Lung (tissue), 11 donors: ENCODE measurements at regions not wholly inside any gene's neighbourhood (a gene's known extent, or its start where the extent isn't known, plus 50 kb on each side); places are given as distances from the start of the nearest gene placed in this dataset.
"Not testable (repeated sequence)": the region's sequence is repeated elsewhere in the genome, so short reads cannot be mapped to it uniquely, and the experiment has no call there.

Source experiments
- ATAC-seq: fragments of 200-7000 bp; cut with Tn5 transposase; one replicate; pipeline ENCODE4 v1.9.1; 2020; ENCODE audit warnings: moderate number of reproducible peaks; ENCODE audit not compliant: insufficient read depth, low FRiP score
- DNase-seq, 3 donors: peaks; one replicate each; pipeline ENCODE4 v3.0.0-alpha.2; 2013 to 2017
- H3K27ac ChIP-seq, 2 donors: one replicate each; pipeline ENCODE4 v1.5.1; 2013; ENCODE audit warnings: mild to moderate bottlenecking in 2 of 2, moderate library complexity in 2 of 2, control low read depth in 1 of 2, inconsistent platforms in 1 of 2, low read depth in 1 of 2, low read length in 1 of 2
- H3K27me3 ChIP-seq, 3 donors: one replicate each; pipeline ENCODE4 v1.5.1; 2013; ENCODE audit warnings: low read length in 2 of 3; ENCODE audit not compliant: control insufficient read depth in 3 of 3, insufficient read depth in 3 of 3
- H3K36me3 ChIP-seq, 4 donors: one replicate each; pipeline ENCODE4 v1.5.1; 2013; ENCODE audit warnings: low read length in 4 of 4, mild to moderate bottlenecking in 1 of 4, moderate library complexity in 1 of 4; ENCODE audit not compliant: control insufficient read depth in 4 of 4, insufficient read depth in 4 of 4
- H3K4me1 ChIP-seq, 5 donors: one replicate each; pipeline ENCODE4 v1.5.1; 2013; ENCODE audit warnings: low read length in 5 of 5, mild to moderate bottlenecking in 2 of 5, moderate library complexity in 1 of 5; ENCODE audit not compliant: control insufficient read depth in 5 of 5, insufficient read depth in 5 of 5
- H3K4me3 ChIP-seq: one replicate; pipeline ENCODE4 v1.5.1; 2013; ENCODE audit warnings: mild to moderate bottlenecking, control low read depth, moderate library complexity
- H3K9ac ChIP-seq, 2 donors: one replicate each; pipeline ENCODE4 v1.5.1; 2013; ENCODE audit warnings: low read length in 2 of 2, control low read depth in 1 of 2; ENCODE audit not compliant: insufficient read depth in 1 of 2
- H3K9me3 ChIP-seq, 4 donors: one replicate each; pipeline ENCODE4 v1.5.1; 2013; ENCODE audit warnings: low read length in 3 of 4, mild to moderate bottlenecking in 1 of 4, moderate library complexity in 1 of 4; ENCODE audit not compliant: control insufficient read depth in 4 of 4, insufficient read depth in 3 of 4
- CTCF ChIP-seq: IDR thresholded peaks from 2 replicates; pipeline ENCODE4 v1.5.1; 2012; ENCODE audit warnings: mild to moderate bottlenecking; ENCODE audit errors: control extremely low read depth, extremely low read depth
- WGBS, 2 donors: extraction: QIAGEN DNeasy Blood & Tissue Kit; methylation state at CpG; one replicate each; pipeline ENCODE4 v1.1.7; 2013; 5-methylcytosine and 5-hydroxymethylcytosine counted together
- donor health status: control.
- donor health status: control.
- donor health status: Bipolar disorder and iron deficiency.
- donor health status: healthy.
- donor health status: DM: yes; HTN: yes; CAD: no.

- Histone ChIP-seq H3K36me3 (no peaks in the 10 kb centered on the region), H3K9ac (no peak overlapping the region), H3K4me1 (no peaks in the 10 kb centered on the region), H3K4me3 (no peak overlapping the region), H3K27me3 (no peaks in the 10 kb centered on the region), H3K27ac (no peak overlapping the region), H3K9me3 (no peaks in the 10 kb centered on the region)
- ATAC-seq = no peak
- TF ChIP-seq CTCF = no peak
- 83 to 85% methylated on average over 3 of the region's 3 CpGs for WGBS, 2 donors
- no peak for DNase-seq
Observed at GRCh38 chr9:22650145-22650544, 203.5 kb downstream of the DMRTA1 start.

- Histone ChIP-seq H3K36me3 (no peaks in the 10 kb centered on the region), H3K27me3 (no peaks in the 10 kb centered on the region), H3K4me1 (no peaks in the 10 kb centered on the region), H3K27ac (no peak overlapping the region), H3K4me3 (no peak overlapping the region), H3K9me3 (no peaks in the 10 kb centered on the region), H3K9ac (no peak overlapping the region)
- ATAC-seq (no peak), DNase-seq (no peak)
- no peak for TF ChIP-seq CTCF
Observed at GRCh38 chr9:22650946-22651345, 204.3 kb downstream of the DMRTA1 start.

GRCh38 chr9:22654833-22655232 is 208.2 kb downstream of the DMRTA1 start:
- no peak for TF ChIP-seq CTCF
- H3K27me3 ChIP-seq = no peaks in the 10 kb centered on the region

DNA sequence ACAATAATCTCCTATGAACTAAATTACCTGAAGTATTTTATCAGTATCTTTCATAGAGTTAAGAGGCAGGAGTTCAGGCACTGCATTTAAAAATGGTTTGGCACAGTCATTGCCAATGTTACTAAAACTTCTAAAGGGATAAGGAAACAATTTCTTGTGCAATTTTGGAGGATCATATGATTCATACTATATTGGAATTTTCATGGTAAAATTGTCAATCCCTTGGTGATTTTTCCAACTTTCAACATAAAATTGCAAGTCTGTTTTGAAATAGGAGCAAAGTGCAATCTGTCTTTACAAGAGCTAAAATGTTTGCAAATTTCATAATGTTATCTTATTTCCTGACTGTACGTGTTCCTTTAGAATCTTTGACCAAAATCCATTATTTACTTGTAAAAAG is 211.1 kb downstream of the DMRTA1 start:
- H3K4me1 ChIP-seq = no peaks in the 10 kb centered on the region
- ATAC-seq (no peak), DNase-seq (no peak)
- 54 to 74% methylated on average over 1 of the region's 1 CpG for WGBS, 2 donors
- H3K27me3 ChIP-seq = no peaks in the 10 kb centered on the region
- TF ChIP-seq CTCF = no peak
- no peak overlapping the region for H3K9ac ChIP-seq
- H3K27ac ChIP-seq = no peak overlapping the region
- no peaks in the 10 kb centered on the region for H3K9me3 ChIP-seq
- H3K36me3 ChIP-seq = no peaks in the 10 kb centered on the region
- H3K4me3 ChIP-seq = no peak overlapping the region

More at GRCh38 chr9:22654833-22655232, 208.2 kb downstream of the DMRTA1 start:
- Histone ChIP-seq H3K9ac (no peak overlapping the region), H3K9me3 (no peaks in the 10 kb centered on the region), H3K4me3 (no peak overlapping the region), H3K4me1 (no peaks in the 10 kb centered on the region), H3K27ac (no peak overlapping the region), H3K36me3 (no peaks in the 10 kb centered on the region)
- DNase-seq = no peak
- no peak for ATAC-seq

- not testable (repeated sequence) for DNase-seq, H3K4me3 ChIP-seq, ATAC-seq, H3K27ac ChIP-seq, H3K27me3 ChIP-seq, H3K36me3 ChIP-seq, H3K9ac ChIP-seq, H3K9me3 ChIP-seq, H3K4me1 ChIP-seq
- WGBS, 2 donors = 70 to 73% methylated on average over 2 of the region's 2 CpGs
Observed at GRCh38 chr9:22658484-22658883, 211.9 kb downstream of the DMRTA1 start.
